Ammon's horn (tissue), 1 donor: ENCODE measurements at regions not wholly inside any gene's neighbourhood (a gene's known extent, or its start where the extent isn't known, plus 50 kb on each side); places are given as distances from the start of the nearest gene placed in this dataset.

Experiments
- DNase-seq: peaks from one replicate; pipeline ENCODE4 v3.0.0-alpha.2; 2016; ENCODE audit warnings: low spot score

DNA sequence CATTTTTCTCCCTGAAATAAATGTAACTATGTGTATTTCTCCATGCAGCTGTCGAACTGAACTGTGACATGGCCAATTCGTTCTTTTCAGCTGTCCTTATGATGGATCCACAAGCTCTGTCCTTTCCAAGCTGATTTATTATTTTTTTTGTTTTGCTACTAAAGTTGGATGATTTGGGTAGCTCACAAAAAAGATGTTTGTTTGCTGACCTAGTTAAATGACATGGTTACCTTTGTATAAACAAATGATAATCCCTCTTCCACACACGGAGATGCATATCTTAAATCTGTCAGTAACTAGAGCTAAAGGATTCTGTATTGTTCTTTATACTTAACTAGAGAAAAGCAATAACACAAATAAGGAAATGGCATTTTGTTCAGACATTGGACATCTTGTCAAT lies 884.3 kb upstream of the PCDH20 start:
- no peak for DNase-seq

DNA sequence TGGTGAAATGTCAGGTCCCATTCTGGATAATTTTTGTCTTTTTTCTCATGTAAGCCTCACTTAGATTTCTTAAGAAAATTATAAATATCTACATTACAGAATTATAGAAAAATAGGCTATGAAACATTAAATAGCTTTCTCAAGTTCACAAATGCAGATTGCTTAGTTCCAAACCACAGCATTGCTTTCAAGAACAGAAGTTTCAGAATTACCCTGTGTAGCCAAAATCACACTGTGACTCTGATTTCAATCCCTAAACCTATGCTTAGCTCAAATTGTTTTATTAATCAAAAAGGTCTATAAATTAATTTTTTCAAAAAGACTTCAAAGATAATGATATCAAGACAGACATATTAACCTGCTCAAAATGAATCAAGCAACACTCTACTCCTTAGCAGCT lies 881.2 kb upstream of the PCDH20 start:
- no peak for DNase-seq

DNA sequence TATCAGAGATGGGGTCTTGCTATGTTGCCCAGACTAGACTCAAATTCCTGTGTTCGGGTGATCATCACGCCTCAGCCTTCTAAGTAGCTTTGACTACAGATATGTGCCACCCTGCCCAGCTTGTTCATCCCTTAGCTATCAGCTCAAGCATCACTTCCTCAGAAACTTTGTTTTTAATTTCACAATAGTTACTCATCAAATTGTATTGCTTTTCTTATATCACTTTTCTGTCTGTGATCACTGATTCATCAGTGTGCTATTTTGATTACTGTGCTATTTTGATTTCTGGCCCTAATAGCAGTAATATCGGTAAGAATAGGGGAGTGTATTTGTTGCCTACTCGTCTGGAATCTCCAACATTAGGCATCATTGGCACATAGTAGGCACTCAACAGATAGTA lies 878.6 kb upstream of the PCDH20 start:
- no peak for DNase-seq

DNA sequence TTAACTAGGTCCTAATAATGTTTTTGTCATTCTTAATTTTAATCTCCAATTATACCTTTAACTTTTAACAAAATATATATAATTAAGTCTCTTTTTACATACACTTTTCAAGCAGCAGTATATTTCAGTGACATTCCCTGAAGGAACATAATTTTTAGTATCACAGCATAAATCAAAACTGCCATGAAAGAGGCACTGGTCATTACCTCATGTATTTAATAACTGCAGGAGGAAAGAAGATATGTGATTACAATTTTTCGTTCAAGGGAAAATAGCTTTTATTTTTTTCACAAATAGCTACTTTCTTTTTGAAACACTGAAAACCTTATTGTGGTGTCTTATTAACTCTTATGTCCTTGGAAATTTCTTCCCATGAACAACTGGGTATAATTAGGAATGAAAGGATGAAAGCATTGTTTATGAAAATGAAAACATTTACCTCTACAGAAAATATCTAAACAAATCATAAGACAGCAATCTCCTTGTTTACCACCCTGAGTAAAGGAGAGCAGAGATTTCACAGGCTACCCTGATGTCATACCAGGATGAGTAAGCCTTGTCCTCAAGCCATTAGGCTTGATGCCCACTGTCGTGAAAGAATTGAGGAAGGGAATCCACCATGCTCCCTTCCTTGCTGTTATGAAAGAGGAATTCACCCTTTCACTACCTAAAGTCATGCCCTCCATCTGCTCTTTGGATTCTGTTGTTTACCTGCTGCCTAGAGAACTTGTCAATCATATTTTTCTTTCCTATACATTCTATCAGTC lies 877.2 kb upstream of the PCDH20 start:
- DNase-seq = no peak

DNA sequence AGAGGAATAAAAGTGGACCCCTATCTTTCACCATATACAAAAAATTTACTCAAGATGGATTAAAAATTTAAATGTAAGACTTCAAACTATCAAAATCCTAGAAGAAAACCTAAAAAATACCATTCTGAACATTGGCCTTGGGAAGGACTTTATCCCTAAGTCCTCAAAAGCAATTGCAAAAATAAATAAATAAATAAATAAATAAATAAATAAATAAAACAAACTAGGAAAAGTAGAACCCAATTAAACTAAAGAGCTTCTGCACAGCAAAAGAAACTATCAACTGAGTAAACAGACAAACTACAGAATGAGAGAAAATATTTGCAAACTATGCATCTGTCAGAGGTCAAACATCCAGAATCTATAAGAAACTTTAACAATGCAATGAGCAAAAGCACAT lies 874.9 kb upstream of the PCDH20 start:
- no peak for DNase-seq

DNA sequence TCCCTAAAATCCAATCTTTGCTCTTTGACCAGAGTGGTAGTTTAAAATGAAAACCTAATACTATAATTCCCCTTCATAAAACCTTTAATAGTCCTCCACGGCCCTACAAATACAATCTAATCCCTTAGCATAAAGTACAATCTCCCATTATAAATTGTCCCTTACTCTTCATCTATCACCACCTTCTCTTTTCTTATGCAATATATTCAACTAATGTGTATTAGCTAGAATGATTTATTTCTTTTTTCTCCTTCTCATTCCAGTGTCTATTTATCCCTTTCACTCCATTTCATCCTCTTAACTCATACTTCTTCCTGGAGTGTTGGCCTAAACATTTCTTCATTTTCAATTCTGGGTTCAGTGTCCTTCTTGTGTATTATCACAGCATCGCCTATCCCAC lies 872.1 kb upstream of the PCDH20 start:
- no peak for DNase-seq

DNA sequence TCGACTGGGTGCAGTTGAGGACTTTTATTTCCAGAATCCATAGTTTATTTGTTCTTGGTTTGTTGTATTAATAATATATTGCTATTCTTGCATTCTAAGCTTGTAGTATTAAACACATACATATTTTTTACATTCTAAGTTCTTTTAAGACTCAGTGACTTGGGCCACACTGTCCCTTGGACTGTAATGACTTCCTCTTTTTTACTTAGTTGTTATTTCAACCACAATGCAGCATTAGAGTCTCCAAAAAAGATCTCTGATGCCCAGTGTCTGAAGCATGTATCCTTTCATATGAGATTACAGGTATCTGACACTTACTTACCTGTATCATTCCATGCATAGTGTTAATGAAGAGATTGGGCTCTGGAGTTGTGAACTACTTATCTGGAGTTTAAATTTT lies 864.9 kb upstream of the PCDH20 start:
- no peak for DNase-seq

DNA sequence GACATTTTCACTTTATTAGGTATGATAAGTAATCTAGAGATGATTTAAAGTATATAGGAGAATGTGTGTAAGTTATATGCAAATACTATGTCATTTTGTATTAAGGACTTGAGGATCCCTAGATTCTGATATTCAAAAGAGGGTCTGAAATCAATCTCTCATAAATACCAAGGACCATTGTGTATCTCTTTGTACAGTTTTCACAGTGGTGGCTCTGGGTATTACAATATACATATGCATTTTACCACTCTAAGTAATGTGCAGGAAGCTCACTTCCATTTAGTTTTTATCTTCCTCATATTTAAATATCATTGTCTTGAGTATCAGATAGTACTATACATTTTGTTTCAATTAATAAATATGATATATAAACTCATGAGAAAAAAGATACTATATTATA lies 862.6 kb upstream of the PCDH20 start:
- no peak for DNase-seq

DNA sequence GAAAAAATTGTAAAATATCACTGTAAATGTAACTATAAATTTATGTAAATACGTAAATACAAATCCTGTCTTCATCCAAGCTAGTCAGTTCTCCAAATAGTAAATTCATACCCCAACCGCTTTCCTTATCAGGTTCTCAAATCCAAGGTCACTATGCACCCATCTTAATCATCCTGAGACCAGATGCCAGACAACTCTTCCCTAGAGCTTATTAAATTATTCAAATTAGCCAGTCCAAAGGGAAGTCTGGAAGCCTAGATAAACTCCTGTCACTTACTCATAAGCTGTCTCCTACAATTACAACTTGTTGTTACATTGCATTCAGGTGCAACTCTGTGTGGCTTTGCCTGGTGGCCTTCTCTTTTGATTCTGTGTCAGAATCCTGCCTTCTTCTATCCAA lies 836.1 kb upstream of the PCDH20 start:
- no peak for DNase-seq

DNA sequence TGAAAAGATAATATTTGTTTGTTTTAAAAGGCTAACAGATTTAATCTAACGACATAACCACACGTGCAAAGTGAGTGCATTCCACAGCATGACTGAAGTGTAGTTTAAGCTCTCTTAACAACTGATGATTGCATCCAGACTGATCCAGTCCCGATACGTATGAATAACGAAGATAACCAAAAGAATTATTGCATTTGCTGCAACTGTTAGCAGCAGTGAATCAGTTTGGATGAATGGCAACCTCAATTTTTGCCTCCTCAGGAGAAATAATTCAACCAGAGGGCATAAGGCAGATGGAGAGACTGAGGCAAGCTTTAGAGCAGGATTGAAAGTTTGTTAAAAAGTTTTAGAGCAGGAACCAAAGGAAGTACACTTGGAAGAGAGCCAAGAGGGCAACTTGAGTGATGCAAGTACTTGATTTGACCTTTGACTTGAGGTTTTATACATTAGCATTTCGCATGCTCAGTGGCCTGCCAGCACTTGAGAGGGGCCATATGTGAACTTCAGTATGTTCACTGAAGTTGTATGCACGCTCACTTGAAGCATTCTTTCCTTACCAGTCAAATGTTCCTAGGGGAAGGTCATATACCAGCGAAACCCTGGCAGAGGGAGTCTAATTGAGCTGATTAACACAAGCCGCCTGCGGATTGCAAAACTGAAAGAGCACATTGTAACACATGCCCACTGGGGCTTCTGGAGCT lies 835.0 kb upstream of the PCDH20 start:
- no peak for DNase-seq

DNA sequence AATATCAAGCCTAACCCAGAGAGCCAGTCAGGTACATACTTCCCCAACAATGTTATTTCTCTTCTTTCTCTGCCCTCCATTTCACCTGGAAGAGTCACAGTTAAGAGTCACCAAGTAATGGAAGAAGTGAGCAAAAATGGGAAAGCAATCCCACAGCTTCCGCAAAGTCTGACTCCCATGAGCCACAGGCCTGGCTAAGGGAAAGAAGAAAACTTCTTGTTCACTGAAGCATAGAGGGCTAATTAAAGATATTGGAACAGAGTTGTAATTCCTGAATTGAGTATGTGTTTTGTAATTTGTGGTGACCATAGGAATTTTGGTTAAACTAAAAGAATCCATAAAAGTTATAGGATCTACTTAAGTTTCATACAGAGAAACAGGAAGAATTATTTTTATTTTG lies 830.9 kb upstream of the PCDH20 start:
- DNase-seq = no peak

DNA sequence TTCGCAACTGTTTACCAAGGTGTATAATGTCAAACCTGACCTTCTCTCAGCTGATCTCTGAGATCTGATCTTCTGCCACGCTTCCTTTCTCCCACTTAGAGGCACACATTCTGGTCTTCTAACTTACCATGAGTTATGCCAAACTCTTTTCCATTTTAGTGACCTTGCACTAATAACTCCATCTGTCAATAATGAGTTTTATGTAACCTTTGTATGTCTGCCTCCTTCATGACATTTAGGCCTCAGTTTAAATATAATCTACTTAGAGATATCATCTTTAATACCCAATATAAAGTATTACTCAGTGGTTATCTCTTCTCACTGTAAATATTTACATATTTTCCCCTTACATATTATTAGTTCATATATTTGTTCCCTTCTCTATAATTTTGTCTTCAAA lies 827.5 kb upstream of the PCDH20 start:
- DNase-seq = no peak

DNA sequence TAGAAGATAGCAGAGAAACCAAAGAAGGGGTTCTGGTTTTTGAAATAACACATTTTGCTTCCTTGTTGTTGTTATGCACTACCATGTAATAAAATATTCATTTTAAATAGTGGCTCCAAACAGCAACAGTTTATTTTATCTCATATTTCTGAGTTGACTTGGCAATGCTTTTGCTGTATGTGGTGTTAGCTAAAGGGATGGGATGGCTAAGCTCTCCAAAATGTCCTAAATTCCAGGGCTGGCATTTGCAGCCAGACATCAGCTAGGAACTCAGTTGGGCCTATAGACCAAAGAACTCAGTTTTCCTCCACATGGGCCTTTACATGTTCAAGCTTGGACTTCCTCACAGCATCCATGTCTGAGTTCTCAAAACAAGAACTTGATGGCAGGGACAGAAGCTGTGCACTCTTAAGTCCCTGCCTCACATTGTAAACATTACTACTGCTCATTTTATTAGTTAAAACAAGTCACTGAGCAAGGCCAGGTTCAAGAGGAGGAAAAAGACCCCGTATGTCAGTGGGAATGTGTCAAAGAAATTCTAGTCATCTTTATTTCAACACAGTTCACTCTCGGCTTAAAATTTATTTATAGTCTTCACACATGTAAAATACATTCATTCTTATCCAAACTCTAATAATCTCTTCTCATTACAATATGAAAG lies 819.3 kb upstream of the PCDH20 start:
- no peak for DNase-seq

DNA sequence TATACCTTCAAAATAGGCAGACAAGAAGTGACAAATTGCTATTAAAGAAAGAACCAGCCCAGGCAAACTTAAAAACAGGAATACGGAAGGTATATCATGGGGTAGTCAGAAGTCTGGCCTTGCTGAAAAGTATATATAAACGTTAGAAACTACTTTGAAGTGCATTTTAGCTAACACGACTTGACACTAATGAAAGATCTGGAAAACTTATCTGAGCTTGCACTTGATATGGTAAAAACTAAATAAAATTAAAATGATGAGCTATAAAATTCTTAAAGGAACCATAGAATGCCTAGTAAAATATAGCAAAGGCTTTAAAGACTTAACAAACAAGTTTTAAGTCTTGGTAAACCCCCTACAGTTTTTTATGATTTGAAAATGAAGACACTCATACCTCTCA lies 795.3 kb upstream of the PCDH20 start:
- DNase-seq = no peak

DNA sequence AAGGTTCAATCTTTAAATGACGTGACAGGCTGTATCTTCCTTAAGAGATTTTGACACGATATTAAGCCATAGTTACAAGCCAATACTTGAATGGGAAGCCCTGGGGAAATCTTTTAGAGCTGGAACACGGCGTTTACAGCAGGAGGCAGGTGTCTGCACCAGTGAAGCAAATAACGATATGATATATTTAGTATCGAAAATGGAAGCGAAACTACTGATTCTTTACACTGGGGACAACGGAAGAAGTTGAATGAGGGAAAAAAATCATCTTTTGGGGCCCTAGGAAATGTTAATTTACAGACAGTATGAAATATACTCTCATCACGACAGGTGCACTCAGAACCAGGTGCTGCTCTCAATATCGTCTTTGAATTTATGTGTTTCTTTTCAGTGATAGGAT lies 793.9 kb upstream of the PCDH20 start:
- DNase-seq = no peak

DNA sequence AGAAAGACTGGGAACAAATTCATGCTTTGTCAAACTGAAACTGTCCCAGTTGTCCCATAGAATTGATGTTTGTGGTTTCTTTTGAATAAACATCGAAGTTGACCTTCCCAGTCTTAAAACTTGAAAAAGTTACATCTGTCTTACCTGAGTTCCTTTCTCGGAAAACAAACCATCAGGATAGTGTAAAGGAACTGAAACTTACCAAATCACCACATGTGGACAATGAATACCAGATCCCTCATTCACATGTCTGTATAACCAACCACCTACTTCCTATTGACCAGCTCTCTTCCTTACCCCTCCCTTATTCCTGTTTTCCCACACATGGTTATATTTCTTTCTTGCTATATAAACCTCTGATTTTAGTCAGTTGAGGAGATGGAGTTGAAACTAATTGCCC lies 791.7 kb upstream of the PCDH20 start:
- no peak for DNase-seq

DNA sequence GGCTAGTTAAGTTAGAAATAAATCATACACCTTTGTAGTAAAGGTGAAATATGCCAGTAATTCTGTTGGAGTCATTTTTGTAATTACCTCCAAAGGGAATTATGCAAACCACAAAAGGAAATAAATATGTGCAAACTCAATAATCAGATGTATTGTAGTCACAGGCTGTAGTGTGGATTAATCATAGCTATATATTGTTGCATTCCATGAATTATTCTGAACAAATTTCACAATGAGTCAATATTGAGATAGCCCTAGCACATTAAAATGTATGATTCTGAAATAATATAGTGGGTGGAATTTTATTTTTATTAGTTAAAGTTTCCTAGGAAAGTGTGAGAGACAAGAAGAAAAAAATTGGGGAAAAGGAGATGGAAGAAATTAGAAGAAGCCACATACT lies 790.5 kb upstream of the PCDH20 start:
- no peak for DNase-seq

DNA sequence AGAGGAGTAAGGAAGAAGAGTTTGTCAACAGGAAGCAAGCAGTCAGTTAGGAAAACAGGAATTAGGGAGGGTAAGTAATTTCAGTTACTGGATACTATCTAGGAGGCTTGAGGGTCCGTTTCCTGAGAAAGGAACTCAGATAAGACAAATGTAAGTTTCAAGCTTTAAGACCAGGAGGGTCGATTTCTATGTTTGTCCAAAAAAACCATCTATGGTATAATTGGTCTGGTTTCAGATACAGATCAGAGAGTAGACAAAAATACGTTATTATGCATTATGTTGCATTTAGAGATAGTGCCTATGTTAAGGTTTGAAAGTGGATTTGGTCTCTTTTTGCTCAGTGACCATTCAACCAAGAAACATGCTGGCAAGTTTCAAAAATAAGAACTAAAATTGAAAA lies 789.6 kb upstream of the PCDH20 start:
- DNase-seq = no peak

DNA sequence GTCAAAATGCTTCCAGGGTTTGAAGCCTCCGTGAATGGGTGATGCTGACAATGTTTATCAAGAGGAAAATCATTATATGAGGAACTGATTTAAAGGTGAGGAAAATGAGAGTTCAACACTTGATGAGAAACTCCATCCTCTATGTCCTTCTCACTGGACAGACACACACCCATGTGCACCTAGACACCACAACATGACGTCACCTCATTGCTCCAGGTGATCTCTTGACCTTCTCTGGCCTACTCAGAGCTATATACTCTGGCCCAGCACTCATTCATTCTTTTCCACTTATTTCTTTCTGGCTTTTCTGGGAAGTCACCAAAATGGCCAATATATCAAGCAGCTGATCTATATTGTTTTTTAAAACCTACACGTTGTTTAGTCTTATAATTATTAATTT lies 778.7 kb upstream of the PCDH20 start:
- no peak for DNase-seq

DNA sequence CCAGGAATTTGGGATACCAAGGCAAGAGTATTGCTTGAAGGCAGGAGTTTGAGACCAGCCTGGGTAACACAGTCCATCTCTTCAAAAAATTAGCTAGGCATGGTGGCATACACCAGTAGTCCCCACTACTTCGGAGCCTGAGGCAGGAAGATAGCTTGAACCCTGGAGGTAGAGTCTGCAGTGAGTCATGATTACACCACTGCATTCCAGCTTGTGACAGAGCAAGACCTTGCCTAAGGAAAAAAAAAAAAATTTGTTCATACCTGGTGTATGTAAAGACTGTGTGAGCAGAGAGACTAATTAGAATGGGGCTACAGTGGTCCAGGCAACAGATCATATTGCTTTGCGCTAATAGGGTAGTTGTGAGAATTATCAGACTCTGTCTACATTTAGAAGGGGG lies 778.3 kb upstream of the PCDH20 start:
- no peak for DNase-seq

DNA sequence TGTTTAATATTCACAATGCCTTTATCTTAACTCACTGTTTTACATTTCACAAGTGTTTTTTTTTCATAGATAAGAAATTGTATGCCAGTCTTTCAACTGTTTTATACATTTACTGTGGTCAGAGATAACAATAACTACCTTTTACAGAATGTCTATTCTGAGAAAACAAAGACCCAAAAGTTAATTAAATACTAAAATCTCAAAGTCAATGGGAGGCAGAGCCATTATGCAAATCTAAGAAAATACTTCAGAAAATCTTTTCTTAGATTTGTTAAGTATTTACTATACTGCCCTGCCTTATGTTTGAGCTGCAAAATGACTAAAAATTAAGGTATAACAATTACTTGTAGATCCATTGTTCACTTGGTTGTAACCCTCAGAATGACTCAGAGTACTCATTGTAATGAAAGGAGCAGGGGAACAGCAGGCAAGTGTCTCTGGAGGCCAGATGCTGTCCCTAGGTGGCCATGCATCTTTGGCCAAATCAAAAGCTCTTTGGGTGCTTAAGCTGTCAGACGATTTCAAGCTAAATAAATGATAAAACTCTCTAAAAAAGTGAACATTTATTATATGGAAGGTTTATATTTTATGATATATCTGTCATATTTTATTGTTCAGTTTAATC lies 770.1 kb upstream of the PCDH20 start:
- DNase-seq = no peak

DNA sequence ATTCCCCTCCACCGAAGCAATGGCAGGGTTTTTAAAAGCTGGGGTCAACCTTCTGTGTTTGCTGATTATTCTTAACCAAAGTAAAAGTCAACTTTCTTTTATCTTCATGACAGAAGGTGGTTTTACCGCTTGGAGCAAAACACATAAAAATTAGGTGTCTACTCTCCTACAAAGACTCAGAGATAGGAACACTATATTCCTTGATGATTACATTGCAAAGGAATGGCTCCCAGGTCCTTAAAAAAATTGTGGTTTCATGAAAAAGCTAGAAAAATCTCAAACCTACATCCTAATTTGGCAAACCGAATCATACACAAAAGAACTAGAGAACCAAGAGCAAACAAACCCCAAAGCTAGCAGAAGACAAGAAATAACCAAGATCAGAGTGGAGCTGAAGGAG lies 760.4 kb upstream of the PCDH20 start:
- DNase-seq = no peak

DNA sequence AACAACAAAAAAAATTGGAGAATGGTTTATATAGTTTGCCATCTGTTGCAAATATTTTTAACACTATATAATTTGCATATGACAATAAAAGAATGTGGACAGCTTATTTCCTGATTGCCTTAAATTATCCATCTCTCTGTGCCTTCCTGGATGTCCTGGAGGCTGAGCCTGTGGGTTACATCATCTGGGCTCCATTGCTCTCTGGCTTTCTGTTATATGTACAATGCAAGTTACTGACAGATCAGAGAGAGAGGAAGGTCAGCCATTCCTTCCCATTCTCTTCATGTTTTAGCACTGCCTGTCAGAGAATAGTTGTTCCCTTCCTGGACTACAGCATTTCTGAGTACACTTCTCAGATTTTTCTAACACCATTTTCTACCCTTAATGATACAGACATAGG lies 758.3 kb upstream of the PCDH20 start:
- DNase-seq = no peak
